RWPE1 (cell line): ENCODE measurements at regions not wholly inside any gene's neighbourhood (a gene's known extent, or its start where the extent isn't known, plus 50 kb on each side); places are given as distances from the start of the nearest gene placed in this dataset.

ENCODE experiments used
- CTCF ChIA-PET: fragments of 350-600 bp; sonication (Branson Sonifier 250); formaldehyde crosslinking; extraction: SDS; loops from one replicate; lab custom pipeline; 2021; lab: Yijun Ruan, JAX
- POLR2A ChIA-PET: fragments of 400-600 bp; formaldehyde crosslinking; extraction: SDS; loops from one replicate; lab custom pipeline; 2020; ENCODE audit warnings: antibody characterized with exemption; ENCODE audit not compliant: low non-redundant PET; lab: Yijun Ruan, JAX
- DNase-seq: peaks from one replicate; pipeline ENCODE4 v3.0.0; 2012; ENCODE audit warnings: low spot score
- H3K27ac ChIP-seq: fragments of 450-650 bp; 2 replicates; pipeline ENCODE4 v1.5.1; 2017
- TF ChIP-seq, protein P1 (sequence below): fragments of 450-650 bp; conservative IDR thresholded peaks from 2 replicates; pipeline ENCODE4 v1.5.1; 2017; ENCODE audit warnings: low read depth, mild to moderate bottlenecking

DNA sequence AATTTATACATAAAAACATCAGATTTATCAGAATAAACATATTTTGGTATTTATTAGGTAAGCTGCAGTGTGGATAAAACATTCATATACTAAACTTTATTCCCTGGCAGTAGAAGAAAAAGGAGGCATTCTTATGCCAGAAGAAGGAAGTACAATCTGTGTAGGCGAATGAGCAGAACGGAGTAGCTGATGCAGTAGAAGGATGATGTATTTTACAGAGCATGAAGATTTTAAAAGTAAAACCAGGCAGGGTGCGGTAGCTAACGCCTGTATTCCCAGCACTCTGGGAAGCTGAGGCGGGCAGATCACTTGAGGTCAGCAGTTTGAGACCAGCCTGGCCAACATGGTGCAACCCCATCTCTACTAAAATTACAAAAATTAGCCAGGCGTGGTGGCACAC lies 294.9 kb upstream of the MKLN1 start:
- ChIA-PET CTCF (no interaction called here), POLR2A (no interaction called here)
- DNase-seq, result no peak
- TF ChIP-seq, protein P1, sequence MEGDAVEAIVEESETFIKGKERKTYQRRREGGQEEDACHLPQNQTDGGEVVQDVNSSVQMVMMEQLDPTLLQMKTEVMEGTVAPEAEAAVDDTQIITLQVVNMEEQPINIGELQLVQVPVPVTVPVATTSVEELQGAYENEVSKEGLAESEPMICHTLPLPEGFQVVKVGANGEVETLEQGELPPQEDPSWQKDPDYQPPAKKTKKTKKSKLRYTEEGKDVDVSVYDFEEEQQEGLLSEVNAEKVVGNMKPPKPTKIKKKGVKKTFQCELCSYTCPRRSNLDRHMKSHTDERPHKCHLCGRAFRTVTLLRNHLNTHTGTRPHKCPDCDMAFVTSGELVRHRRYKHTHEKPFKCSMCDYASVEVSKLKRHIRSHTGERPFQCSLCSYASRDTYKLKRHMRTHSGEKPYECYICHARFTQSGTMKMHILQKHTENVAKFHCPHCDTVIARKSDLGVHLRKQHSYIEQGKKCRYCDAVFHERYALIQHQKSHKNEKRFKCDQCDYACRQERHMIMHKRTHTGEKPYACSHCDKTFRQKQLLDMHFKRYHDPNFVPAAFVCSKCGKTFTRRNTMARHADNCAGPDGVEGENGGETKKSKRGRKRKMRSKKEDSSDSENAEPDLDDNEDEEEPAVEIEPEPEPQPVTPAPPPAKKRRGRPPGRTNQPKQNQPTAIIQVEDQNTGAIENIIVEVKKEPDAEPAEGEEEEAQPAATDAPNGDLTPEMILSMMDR, result no peak
- H3K27ac ChIP-seq, result no peak overlapping the region

DNA sequence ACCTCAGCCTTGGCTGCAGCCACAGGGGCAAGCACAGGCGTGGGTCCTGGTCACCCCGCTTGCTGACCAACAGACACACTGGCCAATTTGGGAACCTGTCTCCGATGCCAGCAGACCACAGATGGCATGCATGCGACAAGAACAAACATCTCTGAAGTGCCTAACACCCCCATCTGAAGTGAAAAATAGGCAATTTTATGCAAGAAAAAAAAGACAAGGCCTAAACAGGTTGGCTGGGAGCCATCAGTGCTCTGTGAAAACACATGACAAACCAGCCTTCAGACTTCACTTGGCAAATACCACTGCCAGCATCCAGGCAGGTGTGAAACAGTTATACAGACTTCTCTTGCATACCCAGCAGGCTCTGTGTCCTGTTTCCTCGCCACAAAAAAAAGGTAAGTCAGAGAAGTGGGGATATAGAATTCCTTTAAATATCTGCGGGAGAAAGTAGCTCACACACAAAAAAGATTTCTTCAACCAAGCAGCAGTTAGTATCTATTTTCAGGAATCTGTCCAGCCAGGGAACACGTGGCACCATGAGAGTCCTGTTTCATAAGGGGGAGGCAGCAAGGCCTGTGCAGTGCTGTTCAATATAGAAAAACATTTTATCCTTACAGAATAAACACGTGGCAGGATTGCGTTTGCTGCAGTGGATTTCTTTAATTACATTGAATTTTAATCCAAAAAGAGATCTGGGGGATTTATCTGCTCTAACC lies 293.4 kb upstream of the MKLN1 start:
- H3K27ac ChIP-seq, result peak overlapping the region; percentile 47
- ChIA-PET POLR2A (no interaction called here), CTCF (interaction anchor here (0.8 kb wide), 1 partner anchor 271 kb away, joined by 5 read pairs; no protein-coding TSS in a partner anchor)
- no peak for DNase-seq
- TF ChIP-seq, protein P1, result no peak

DNA sequence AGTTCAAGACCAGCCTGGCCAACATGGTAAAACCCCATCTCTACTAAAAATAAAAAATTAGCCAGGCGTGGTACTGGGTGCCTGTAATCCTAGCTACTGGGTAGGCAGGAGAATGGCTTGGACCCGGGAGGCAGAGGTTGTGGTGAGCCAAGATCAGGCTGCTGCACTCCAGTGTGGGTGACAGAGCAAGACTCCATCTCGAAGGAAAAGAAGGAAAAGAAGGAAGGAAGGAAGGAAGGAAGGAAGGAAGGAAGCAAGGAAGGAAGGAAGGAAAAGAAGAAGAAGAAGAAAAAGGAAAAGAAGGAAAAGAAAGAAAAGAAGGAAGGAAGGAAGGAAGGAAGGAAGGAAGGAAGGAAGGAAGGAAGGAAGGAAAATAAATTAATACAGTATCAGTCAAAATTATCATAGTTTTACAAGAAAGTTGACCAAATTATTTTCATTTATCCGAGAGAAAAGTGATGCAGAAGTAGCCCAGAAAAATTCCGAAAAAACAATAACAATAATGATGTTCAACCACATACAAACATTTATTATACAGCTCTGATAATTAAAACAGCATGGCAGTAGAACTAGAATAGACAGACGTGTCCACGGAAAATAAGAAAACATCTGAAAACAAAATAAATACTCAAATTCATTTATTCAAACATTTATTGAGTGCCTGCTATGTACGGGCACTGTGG lies 292.4 kb upstream of the MKLN1 start:
- ChIA-PET POLR2A (no interaction called here), CTCF (interaction anchor here (0.6 to 0.8 kb wide), 2 partner anchors 106 to 270 kb away, joined by 4 to 5 read pairs; no protein-coding TSS in a partner anchor)
- DNase-seq, result no peak
- TF ChIP-seq, protein P1, result no peak
- no peak overlapping the region for H3K27ac ChIP-seq

DNA sequence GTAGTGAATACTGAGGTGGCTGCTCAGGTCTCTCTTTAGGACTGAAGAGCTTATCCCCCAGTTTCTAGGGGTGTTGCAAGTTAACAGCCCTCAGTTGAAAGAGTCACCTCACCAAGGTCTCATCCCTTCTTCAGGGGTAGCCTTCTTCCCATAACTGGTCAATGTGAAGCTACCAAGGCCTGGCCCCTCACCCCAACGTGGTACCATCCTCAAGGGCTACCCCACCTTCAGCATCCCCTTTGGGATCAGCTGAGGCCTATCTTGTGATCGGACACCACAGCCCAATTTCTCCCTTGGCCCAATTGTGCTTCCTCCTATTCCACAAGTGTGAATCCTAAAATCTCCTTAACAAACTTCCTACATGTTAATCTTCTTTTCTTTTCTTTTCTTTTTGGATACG lies 289.5 kb upstream of the MKLN1 start:
- ChIA-PET POLR2A (no interaction called here), CTCF (no interaction called here)
- no peak for DNase-seq
- TF ChIP-seq, protein P1, result no peak
- H3K27ac ChIP-seq, result peak overlapping the region; percentile 31

DNA sequence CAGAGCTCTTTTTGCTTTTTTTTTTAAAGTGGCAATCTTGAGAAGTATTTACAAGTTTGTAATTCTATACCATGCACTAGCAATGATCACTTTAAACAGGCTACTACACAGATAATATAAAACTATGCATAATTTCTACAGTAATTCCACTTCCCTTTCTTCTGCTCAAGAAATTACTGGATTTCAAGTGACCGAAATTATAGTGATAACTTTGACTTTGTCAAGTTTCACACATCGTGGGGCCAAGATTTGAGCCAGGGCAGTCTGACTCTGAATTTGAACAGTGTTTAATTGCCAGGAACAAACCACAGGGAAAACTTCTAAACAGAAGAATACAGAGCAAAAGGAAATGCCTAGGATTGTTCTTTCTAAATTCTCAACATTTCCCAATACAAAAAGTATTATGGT lies 288.3 kb upstream of the MKLN1 start:
- CTCF ChIA-PET, result interaction anchor here (0.6 to 2.3 kb wide), 3 partner anchors 57 to 469 kb away, joined by 3 to 15 read pairs (median 4); no protein-coding TSS in a partner anchor
- DNase-seq, result no peak
- POLR2A ChIA-PET, result no interaction called here
- TF ChIP-seq, protein P1, result no peak
- no peak overlapping the region for H3K27ac ChIP-seq

DNA sequence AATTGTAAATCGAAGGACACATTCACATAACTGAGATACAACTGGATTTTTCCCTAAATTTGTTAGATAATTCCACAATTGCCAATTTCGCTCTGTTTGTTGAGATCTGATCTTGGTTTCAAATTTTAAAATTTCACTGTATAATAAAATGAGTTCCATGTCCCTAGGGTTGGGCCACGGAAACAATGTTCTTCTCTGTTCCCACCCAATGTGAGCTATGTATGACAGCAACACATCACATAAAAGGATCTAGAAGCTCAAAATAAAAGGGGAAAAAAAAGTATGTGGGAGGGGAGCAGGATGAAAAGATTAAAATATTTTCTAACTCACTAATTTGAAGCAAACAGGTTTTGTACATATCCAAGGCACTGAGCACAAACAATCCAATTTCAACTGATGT lies 287.8 kb upstream of the MKLN1 start:
- ChIA-PET POLR2A (no interaction called here), CTCF (interaction anchor here (0.6 to 2.3 kb wide), 11 partner anchors 16 to 468 kb away, joined by 3 to 15 read pairs (median 4); no protein-coding TSS in a partner anchor)
- TF ChIP-seq, protein P1, result no peak
- no peak overlapping the region for H3K27ac ChIP-seq
- no peak for DNase-seq
